ENCODE measurements at regions not wholly inside any gene's neighbourhood (a gene's known extent, or its start where the extent isn't known, plus 50 kb on each side); places are given as distances from the start of the nearest gene placed in this dataset.

GRCh38 chr9:89684218-89684617 is 79.4 kb downstream of the GADD45G start:
- no peak for TF ChIP-seq CTCF (IDR thresholded peaks at IDR 0.05; ENCODE audit: low read length)
- TF ChIP-seq EZH2 (IDR thresholded peaks at IDR 0.05; ENCODE audit: borderline replicate concordance, low read length) = no peak

Data from OCI-LY1 (cell line).